Uterus (tissue), 2 donors: ENCODE measurements at regions not wholly inside any gene's neighbourhood (a gene's known extent, or its start where the extent isn't known, plus 50 kb on each side); places are given as distances from the start of the nearest gene placed in this dataset.

Source experiments
- POLR2A ChIP-seq, 2 donors: fragments of 450-650 bp; IDR thresholded peaks; one replicate each; pipeline ENCODE4 v1.6.1; 2016; ENCODE audit warnings: antibody characterized with exemption in 2 of 2, mild to moderate bottlenecking in 1 of 2, moderate library complexity in 1 of 2
- TF ChIP-seq, protein P1 (sequence below), 4 experiments: fragments of 200-600 bp in 2 of 4; fragments of 450-650 bp in 2 of 4; sonication (generic) in 2 of 4; IDR thresholded peaks; one replicate each; pipeline ENCODE4 v1.5.1; 2016 to 2019; ENCODE audit warnings: antibody characterized with exemption in 4 of 4, mild to moderate bottlenecking in 2 of 4, moderate library complexity in 1 of 4

DNA sequence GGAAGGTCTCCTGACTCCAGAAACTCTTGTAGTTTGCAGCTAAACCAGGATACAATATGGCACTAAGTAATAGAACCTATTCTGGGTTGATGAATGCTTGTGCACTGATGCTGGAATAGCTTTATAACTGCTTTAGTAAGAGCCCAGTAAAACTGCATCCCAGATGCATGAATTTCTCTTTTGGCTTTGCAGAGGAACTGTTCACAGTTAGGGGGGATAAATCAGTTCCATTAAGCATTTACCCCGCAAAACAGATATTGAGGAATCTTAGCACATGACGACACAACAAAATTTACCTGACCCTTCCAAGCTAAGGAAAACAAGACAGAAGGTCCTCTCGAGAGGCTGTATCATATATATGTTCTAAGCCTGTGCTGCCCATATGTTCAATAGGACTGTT is 457.4 kb downstream of the FOXG1 start:
- TF ChIP-seq, protein P1, sequence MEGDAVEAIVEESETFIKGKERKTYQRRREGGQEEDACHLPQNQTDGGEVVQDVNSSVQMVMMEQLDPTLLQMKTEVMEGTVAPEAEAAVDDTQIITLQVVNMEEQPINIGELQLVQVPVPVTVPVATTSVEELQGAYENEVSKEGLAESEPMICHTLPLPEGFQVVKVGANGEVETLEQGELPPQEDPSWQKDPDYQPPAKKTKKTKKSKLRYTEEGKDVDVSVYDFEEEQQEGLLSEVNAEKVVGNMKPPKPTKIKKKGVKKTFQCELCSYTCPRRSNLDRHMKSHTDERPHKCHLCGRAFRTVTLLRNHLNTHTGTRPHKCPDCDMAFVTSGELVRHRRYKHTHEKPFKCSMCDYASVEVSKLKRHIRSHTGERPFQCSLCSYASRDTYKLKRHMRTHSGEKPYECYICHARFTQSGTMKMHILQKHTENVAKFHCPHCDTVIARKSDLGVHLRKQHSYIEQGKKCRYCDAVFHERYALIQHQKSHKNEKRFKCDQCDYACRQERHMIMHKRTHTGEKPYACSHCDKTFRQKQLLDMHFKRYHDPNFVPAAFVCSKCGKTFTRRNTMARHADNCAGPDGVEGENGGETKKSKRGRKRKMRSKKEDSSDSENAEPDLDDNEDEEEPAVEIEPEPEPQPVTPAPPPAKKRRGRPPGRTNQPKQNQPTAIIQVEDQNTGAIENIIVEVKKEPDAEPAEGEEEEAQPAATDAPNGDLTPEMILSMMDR (IDR thresholded peaks at IDR 0.05), result no peak
- TF ChIP-seq POLR2A (IDR thresholded peaks at IDR 0.05), result no peak
